Transverse colon (tissue), 4 donors: ENCODE measurements at regions not wholly inside any gene's neighbourhood (a gene's known extent, or its start where the extent isn't known, plus 50 kb on each side); places are given as distances from the start of the nearest gene placed in this dataset.

Experiments used
- CTCF ChIP-seq, 5 experiments: fragments of 200-600 bp in 3 of 5; fragments of 450-650 bp in 2 of 5; sonication (generic) in 3 of 5; IDR thresholded peaks; 1 replicate in 2 of 5; 2 replicates in 3 of 5; pipeline ENCODE4 v1.5.1; 2016 to 2017; ENCODE audit warnings: antibody characterized with exemption in 5 of 5, inconsistent platforms in 3 of 5, mild to moderate bottlenecking in 2 of 5, moderate library complexity in 1 of 5
- POLR2AphosphoS5 ChIP-seq, 3 donors: sonication (generic); formaldehyde crosslinking; IDR thresholded peaks; one replicate each; pipeline ENCODE4 v1.6.1; 2016; ENCODE audit warnings: antibody characterized with exemption in 3 of 3

- TF ChIP-seq CTCF (IDR thresholded peaks at IDR 0.05), result no peak
- TF ChIP-seq POLR2AphosphoS5 (IDR thresholded peaks at IDR 0.05), result no peak
Measured at GRCh38 chr18:60911504-60911903, 421.7 kb upstream of the CDH20 start.
